Tibial artery (tissue), 4 donors: ENCODE measurements at regions not wholly inside any gene's neighbourhood (a gene's known extent, or its start where the extent isn't known, plus 50 kb on each side); places are given as distances from the start of the nearest gene placed in this dataset.

Source experiments
- DNase-seq, 2 donors: peaks; one replicate each; pipeline ENCODE4 v3.0.0-alpha.2; 2019
- H3K27ac ChIP-seq, 2 donors: fragments of 200-600 bp; sonication (generic) in 1 of 2; 1 replicate in 1 of 2; 2 replicates in 1 of 2; pipeline ENCODE4 v1.5.1; 2018 to 2019; ENCODE audit warnings: mild to moderate bottlenecking in 1 of 2
- H3K27me3 ChIP-seq, 2 donors: fragments of 200-600 bp; sonication (generic) in 1 of 2; one replicate each; pipeline versions ENCODE4 v1.5.1 to v1.6.0; 2016 to 2019
- H3K36me3 ChIP-seq, 3 donors: fragments of 200-600 bp; sonication (generic) in 2 of 3; one replicate each; pipeline ENCODE4 v1.5.1; 2016 to 2019; ENCODE audit warnings: mild to moderate bottlenecking in 2 of 3
- H3K4me1 ChIP-seq, 4 donors: fragments of 200-600 bp; sonication (generic) in 2 of 4; 1 replicate in 3 of 4; 2 replicates in 1 of 4; pipeline ENCODE4 v1.5.1; 2016 to 2019
- H3K4me3 ChIP-seq, 2 donors: fragments of 200-600 bp; sonication (generic) in 1 of 2; 1 replicate in 1 of 2; 2 replicates in 1 of 2; pipeline ENCODE4 v1.5.1; 2018 to 2019; ENCODE audit warnings: mild to moderate bottlenecking in 2 of 2
- H3K9me3 ChIP-seq, 3 donors: fragments of 200-600 bp; sonication (generic) in 1 of 3; one replicate each; pipeline ENCODE4 v1.5.1; 2016 to 2019
- intact Hi-C: fragments of 100-400 bp; cut with DNase I; formaldehyde crosslinking; loops from one replicate; pipeline ENCODE4 v1.15.0; 2023; ENCODE audit warnings: low total_unique reads
- TF ChIP-seq, protein P1 (sequence below), 2 experiments: fragments of 200-600 bp in 1 of 2; fragments of 450-650 bp in 1 of 2; IDR thresholded peaks; one replicate each; pipeline ENCODE4 v1.5.1; 2017 to 2019; ENCODE audit warnings: antibody characterized with exemption in 2 of 2, mild to moderate bottlenecking in 1 of 2, moderate library complexity in 1 of 2

DNA sequence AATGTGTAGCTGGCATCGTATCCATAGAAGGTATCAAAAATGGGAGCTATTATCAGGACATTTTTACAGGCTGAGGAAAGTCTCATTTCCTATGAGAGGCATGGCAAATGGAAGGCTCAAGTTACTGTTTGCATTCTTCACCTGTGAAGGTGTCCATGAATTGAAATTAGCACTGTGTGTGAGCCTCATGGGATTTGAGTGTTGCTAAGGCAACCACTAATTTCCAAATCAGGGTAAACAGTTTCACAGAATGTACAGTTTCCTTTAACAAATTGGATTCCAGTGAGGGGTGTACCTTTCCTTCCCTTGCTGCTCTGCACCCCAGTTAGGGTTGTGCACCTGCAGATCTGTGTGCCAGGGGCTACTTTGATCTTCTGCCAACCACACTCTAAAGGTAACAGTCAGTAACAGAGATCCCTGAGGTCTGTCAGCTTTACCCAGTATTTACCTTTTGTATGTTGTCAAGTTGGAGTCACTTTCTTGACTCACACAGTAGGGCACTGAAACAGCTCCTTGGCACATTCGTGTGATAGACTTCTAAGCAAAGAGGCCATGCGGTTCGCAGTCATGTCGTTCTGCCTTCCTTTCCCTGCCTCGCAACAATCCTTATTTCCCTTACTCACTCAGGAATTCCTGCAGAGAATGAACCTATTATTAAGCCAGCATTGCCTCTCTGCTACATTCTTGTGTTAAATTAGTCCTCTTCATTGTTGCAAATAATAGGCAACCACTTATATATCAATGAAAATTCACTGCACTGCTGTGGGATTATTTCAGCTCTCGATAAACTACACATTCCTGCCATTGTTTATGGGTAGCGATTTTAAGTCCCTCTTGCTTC is 129.8 kb upstream of the GBE1 start:
- Histone ChIP-seq H3K36me3 (no peaks in the 10 kb centered on the region), H3K4me3 (no peak overlapping the region), H3K27me3 (no peaks in the 10 kb centered on the region), H3K27ac (no peak overlapping the region), H3K4me1 (no peaks in the 10 kb centered on the region), H3K9me3 (no peaks in the 10 kb centered on the region)
- intact Hi-C loops: no loop called here
- no peak for DNase-seq
- TF ChIP-seq, protein P1, sequence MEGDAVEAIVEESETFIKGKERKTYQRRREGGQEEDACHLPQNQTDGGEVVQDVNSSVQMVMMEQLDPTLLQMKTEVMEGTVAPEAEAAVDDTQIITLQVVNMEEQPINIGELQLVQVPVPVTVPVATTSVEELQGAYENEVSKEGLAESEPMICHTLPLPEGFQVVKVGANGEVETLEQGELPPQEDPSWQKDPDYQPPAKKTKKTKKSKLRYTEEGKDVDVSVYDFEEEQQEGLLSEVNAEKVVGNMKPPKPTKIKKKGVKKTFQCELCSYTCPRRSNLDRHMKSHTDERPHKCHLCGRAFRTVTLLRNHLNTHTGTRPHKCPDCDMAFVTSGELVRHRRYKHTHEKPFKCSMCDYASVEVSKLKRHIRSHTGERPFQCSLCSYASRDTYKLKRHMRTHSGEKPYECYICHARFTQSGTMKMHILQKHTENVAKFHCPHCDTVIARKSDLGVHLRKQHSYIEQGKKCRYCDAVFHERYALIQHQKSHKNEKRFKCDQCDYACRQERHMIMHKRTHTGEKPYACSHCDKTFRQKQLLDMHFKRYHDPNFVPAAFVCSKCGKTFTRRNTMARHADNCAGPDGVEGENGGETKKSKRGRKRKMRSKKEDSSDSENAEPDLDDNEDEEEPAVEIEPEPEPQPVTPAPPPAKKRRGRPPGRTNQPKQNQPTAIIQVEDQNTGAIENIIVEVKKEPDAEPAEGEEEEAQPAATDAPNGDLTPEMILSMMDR (IDR thresholded peaks at IDR 0.05): no peak

DNA sequence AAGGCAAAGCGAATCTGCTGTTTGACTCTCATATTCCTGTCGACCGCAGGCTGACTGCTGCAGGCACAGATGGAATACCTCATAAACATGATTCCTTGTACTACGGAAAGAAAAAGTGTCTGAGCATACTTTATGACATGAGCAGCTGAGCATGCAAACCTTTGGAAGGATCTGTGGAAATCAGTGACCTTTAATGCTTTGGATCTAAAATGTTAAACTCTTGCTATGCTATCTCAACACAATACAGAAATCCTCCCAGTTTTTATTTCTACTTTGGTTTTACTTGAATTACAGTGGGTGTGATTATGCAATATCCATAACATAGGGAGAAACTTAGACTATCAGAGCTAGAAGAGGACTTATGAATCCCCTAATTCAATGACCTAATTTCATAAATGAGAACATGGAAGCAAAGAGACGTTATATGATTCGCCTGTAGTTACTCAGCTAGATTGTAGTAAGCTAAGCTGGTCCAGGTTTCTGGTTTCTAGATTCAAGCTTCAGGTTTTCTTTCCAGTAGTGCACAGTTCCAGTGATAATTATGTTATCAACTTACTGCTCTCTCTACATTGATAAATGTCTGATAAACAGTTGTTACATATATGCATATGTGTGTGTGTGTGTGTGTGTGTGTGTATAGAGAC is 127.6 kb upstream of the GBE1 start:
- DNase-seq: no peak
- Histone ChIP-seq H3K36me3 (no peaks in the 10 kb centered on the region), H3K4me1 (no peaks in the 10 kb centered on the region), H3K27me3 (no peaks in the 10 kb centered on the region), H3K27ac (no peak overlapping the region), H3K4me3 (no peak overlapping the region), H3K9me3 (no peaks in the 10 kb centered on the region)
- intact Hi-C loops: no loop called here
- TF ChIP-seq, protein P1 (IDR thresholded peaks at IDR 0.05): no peak

DNA sequence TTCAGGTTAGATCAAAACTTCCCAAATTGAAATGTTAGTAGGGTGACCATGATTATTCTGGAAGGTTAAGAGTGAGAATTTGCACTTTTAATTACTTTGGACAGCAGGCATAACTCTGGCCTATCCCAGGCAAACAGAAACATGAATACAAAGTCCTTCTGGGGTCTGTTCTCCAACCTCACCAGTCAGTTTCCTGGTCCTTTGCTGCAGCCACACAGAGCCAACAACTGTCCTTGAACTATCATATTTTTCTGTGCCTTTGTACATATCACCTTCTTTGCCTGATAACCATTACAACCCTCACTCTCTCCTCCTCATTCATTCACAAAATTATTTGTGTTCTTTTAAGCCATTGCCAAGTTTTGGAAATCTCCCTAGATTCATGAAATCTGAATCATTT is 126.0 kb upstream of the GBE1 start:
- Histone ChIP-seq H3K27ac (no peak overlapping the region), H3K36me3 (no peaks in the 10 kb centered on the region), H3K4me3 (no peak overlapping the region), H3K4me1 (no peaks in the 10 kb centered on the region), H3K27me3 (no peaks in the 10 kb centered on the region), H3K9me3 (no peaks in the 10 kb centered on the region)
- TF ChIP-seq, protein P1 (IDR thresholded peaks at IDR 0.05): no peak
- DNase-seq: no peak
- intact Hi-C loops: no loop called here

DNA sequence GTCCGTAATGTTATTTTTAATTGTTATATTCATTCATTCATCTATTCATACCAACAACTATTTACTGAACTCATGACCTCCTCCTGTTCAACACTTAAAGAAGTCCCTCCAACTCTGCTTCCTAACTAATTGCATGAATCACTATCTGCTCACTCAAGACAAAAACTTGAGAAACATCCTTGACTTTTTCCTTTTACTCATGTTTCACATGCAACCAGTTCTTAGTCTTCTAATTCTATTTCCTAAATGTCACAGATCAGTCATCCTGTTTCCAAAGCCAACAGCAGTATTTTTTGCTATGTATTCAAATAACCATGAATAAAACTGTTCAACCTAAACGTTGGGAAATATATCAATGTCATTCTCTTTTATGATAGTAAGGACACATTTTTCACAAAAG is 124.6 kb upstream of the GBE1 start:
- intact Hi-C loops: no loop called here
- Histone ChIP-seq H3K4me3 (no peak overlapping the region), H3K9me3 (no peaks in the 10 kb centered on the region), H3K27me3 (no peaks in the 10 kb centered on the region), H3K4me1 (no peaks in the 10 kb centered on the region), H3K27ac (no peak overlapping the region), H3K36me3 (no peaks in the 10 kb centered on the region)
- TF ChIP-seq, protein P1 (IDR thresholded peaks at IDR 0.05): no peak
- DNase-seq: no peak

DNA sequence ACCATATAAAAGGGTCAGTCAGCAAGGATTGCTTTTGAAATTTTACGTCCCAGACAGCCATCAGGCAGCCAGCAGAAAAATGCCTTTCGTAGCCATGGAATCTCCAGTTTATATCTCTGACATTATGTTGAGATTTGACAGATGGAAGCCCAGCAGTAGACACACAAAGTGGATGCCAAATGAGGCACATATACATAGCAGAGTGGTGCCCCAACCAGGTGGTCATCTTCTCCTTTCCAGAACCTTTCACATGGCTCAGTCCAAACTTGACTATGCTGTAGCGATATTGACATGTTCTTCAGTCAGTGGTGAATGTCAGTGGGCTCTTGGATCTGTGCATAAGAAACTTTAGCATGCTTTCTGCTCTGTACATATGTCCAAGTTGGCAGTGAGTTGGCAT is 123.3 kb upstream of the GBE1 start:
- no peak for DNase-seq
- intact Hi-C loops: no loop called here
- Histone ChIP-seq H3K36me3 (no peaks in the 10 kb centered on the region), H3K27me3 (no peaks in the 10 kb centered on the region), H3K9me3 (no peaks in the 10 kb centered on the region), H3K4me3 (no peak overlapping the region), H3K27ac (no peak overlapping the region), H3K4me1 (no peaks in the 10 kb centered on the region)
- TF ChIP-seq, protein P1 (IDR thresholded peaks at IDR 0.05): no peak
